ENCODE measurements at regions not wholly inside any gene's neighbourhood (a gene's known extent, or its start where the extent isn't known, plus 50 kb on each side); places are given as distances from the start of the nearest gene placed in this dataset.

- TF ChIP-seq CTCF (IDR thresholded peaks at IDR 0.05; ENCODE audit: insufficient read depth in 1 of 2, low read depth in 1 of 2, low read length in 1 of 2, severe bottlenecking in 1 of 2, unreplicated experiment in 1 of 2) = no peak
These were observed 125.9 kb upstream of the AKR1E2 start for GRCh38 chr10:4699950-4700730.

DNA sequence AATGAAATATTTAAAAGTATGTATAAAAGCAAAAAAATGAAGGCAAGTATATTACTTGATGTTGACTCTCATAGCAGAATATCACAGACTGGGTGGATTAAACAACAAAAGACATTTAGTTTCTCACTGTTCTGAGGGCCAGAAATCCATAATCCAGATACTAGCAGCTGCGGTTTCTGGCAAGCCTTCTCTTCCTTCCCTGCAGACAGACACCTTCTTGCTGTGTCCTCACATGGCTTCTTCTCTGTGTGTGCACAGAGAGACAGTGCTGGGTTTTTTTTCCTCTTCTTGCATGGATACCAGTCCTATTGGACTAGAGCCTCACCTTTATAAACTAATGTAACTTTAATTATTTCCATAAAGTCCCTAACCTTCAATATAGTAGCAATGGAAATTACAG lies 127.9 kb upstream of the AKR1E2 start:
- BruUV-seq (replicated peaks) = no TSS peak
- Mint-ChIP-seq H3K4me3 (ENCODE audit: unreplicated experiment) (no peak overlapping the region), H3K36me3 (ENCODE audit: insufficient read depth, unreplicated experiment) (no peaks in the 10 kb centered on the region), H3K4me1 (ENCODE audit: low read depth, unreplicated experiment) (no peaks in the 10 kb centered on the region), H3K27ac (ENCODE audit: unreplicated experiment) (no peak overlapping the region), H3K9me3 (ENCODE audit: unreplicated experiment) (no peaks in the 10 kb centered on the region), H3K27me3 (ENCODE audit: insufficient read depth, unreplicated experiment) (peaks cover 15% of the 10 kb centered on the region)
- CTCF ChIA-PET = no interaction called here
- Histone ChIP-seq H3K27me3 (replicated peaks; ENCODE audit: control insufficient read depth, insufficient read depth, low read length) (no peaks in the 10 kb centered on the region), H3K36me3 (ENCODE audit: control insufficient read depth, insufficient read depth, low read length) (no peaks in the 10 kb centered on the region), H3K4me1 (no peaks in the 10 kb centered on the region), H3K9me3 (no peaks in the 10 kb centered on the region), H3K4me3 (ENCODE audit: low read depth, low read length) (no peak overlapping the region)
- no peak for TF ChIP-seq CTCF (IDR thresholded peaks at IDR 0.05; ENCODE audit: insufficient read depth in 1 of 2, low read depth in 1 of 2, low read length in 1 of 2, severe bottlenecking in 1 of 2, unreplicated experiment in 1 of 2)
- intact Hi-C loops (cut with micrococcal nuclease; ENCODE audit: unreplicated experiment) = no loop called here
- POLR2A ChIA-PET = no interaction called here
- no peak for DNase-seq

More at GRCh38 chr10:4699950-4700730, 125.9 kb upstream of the AKR1E2 start:
- Histone ChIP-seq H3K27me3 (replicated peaks; ENCODE audit: control insufficient read depth, insufficient read depth, low read length) (no peaks in the 10 kb centered on the region), H3K4me3 (ENCODE audit: low read depth, low read length) (no peak overlapping the region), H3K4me1 (no peaks in the 10 kb centered on the region), H3K36me3 (ENCODE audit: control insufficient read depth, insufficient read depth, low read length) (no peaks in the 10 kb centered on the region), H3K9me3 (no peaks in the 10 kb centered on the region)
- no peak for DNase-seq
- POLR2A ChIA-PET = interaction anchor here (0.6 kb wide), 1 partner anchor 1034 kb away, joined by 4 read pairs; no protein-coding TSS in a partner anchor
- CTCF ChIA-PET = interaction anchor here (0.9 kb wide), 1 partner anchor 10 kb away, joined by 3 read pairs; no protein-coding TSS in a partner anchor
- intact Hi-C loops (cut with micrococcal nuclease; ENCODE audit: unreplicated experiment) = no loop called here
- Mint-ChIP-seq H3K27me3 (ENCODE audit: insufficient read depth, unreplicated experiment) (peaks cover 15% of the 10 kb centered on the region), H3K36me3 (ENCODE audit: insufficient read depth, unreplicated experiment) (no peaks in the 10 kb centered on the region), H3K27ac (ENCODE audit: unreplicated experiment) (no peak overlapping the region), H3K9me3 (ENCODE audit: unreplicated experiment) (no peaks in the 10 kb centered on the region), H3K4me3 (ENCODE audit: unreplicated experiment) (no peak overlapping the region), H3K4me1 (ENCODE audit: low read depth, unreplicated experiment) (no peaks in the 10 kb centered on the region)
- BruUV-seq (replicated peaks) = no TSS peak

GRCh38 chr10:4696186-4696585 lies 129.8 kb upstream of the AKR1E2 start:
- no peaks in the 10 kb centered on the region for H3K36me3 Mint-ChIP-seq (ENCODE audit: insufficient read depth, unreplicated experiment)
- Histone ChIP-seq H3K4me3 (ENCODE audit: low read depth, low read length) (no peak overlapping the region), H3K27me3 (replicated peaks; ENCODE audit: control insufficient read depth, insufficient read depth, low read length) (no peaks in the 10 kb centered on the region), H3K4me1 (no peaks in the 10 kb centered on the region), H3K9me3 (no peaks in the 10 kb centered on the region), H3K36me3 (ENCODE audit: control insufficient read depth, insufficient read depth, low read length) (no peaks in the 10 kb centered on the region)
- ChIA-PET CTCF (no interaction called here), POLR2A (no interaction called here)
- no peak overlapping the region for H3K4me3 Mint-ChIP-seq (ENCODE audit: unreplicated experiment)
- intact Hi-C loops (cut with micrococcal nuclease; ENCODE audit: unreplicated experiment) = no loop called here
- no TSS peak for BruUV-seq (replicated peaks)
- DNase-seq = no peak
- no peak overlapping the region for H3K27ac Mint-ChIP-seq (ENCODE audit: unreplicated experiment)
- H3K4me1 Mint-ChIP-seq (ENCODE audit: low read depth, unreplicated experiment) = peaks cover 6% of the 10 kb centered on the region
- no peaks in the 10 kb centered on the region for H3K9me3 Mint-ChIP-seq (ENCODE audit: unreplicated experiment)
- no peak for TF ChIP-seq CTCF (IDR thresholded peaks at IDR 0.05; ENCODE audit: insufficient read depth in 1 of 2, low read depth in 1 of 2, low read length in 1 of 2, severe bottlenecking in 1 of 2, unreplicated experiment in 1 of 2)
- peaks cover 12% of the 10 kb centered on the region for H3K27me3 Mint-ChIP-seq (ENCODE audit: insufficient read depth, unreplicated experiment)
